HAP-1 (cell line): ENCODE measurements at regions not wholly inside any gene's neighbourhood (a gene's known extent, or its start where the extent isn't known, plus 50 kb on each side); places are given as distances from the start of the nearest gene placed in this dataset.

Experiments used
- DNase-seq, 2 experiments: peaks; one replicate each; pipeline ENCODE4 v3.0.0-alpha.2; 2016 to 2020; ENCODE audit warnings: low spot score in 2 of 2
- H3K27me3 ChIP-seq: fragments of 250-450 bp; sonication (Bioruptor Pico); 2 replicates; pipeline ENCODE4 v1.5.1; 2020; ENCODE audit warnings: low read depth, mild to moderate bottlenecking, moderate library complexity
- H3K36me3 ChIP-seq: fragments of 250-450 bp; sonication (Bioruptor Pico); replicated peaks from 2 replicates; pipeline ENCODE4 v1.5.1; 2020; ENCODE audit warnings: mild to moderate bottlenecking
- H3K4me1 ChIP-seq: fragments of 250-450 bp; sonication (Bioruptor Pico); 2 replicates; pipeline ENCODE4 v1.5.1; 2020; ENCODE audit warnings: mild to moderate bottlenecking
- H3K4me3 ChIP-seq: fragments of 250-450 bp; sonication (Bioruptor Pico); 2 replicates; pipeline ENCODE4 v1.5.1; 2020; ENCODE audit warnings: mild to moderate bottlenecking, moderate library complexity
- H3K9me3 ChIP-seq: fragments of 250-450 bp; sonication (Bioruptor Pico); 2 replicates; pipeline ENCODE4 v1.5.1; 2020; ENCODE audit warnings: mild to moderate bottlenecking, moderate library complexity
- in situ Hi-C: fragments of 300-500 bp; cut with MboI; formaldehyde crosslinking; loops from 3 replicates; pipeline ENCODE4 v1.14.3; 2020; ENCODE audit warnings: low sequenced_read_pairs, inconsistent platforms, mixed read lengths

GRCh38 chr16:74070237-74070636 lies 226.4 kb upstream of the PSMD7 start:
- no peaks in the 10 kb centered on the region for H3K27me3 ChIP-seq
- H3K9me3 ChIP-seq, result no peaks in the 10 kb centered on the region
- no peak for DNase-seq
- in situ Hi-C loops, result no loop called here
- no peak overlapping the region for H3K4me3 ChIP-seq
- peaks cover 9% of the 10 kb centered on the region for H3K4me1 ChIP-seq
- H3K36me3 ChIP-seq, result no peaks in the 10 kb centered on the region

DNA sequence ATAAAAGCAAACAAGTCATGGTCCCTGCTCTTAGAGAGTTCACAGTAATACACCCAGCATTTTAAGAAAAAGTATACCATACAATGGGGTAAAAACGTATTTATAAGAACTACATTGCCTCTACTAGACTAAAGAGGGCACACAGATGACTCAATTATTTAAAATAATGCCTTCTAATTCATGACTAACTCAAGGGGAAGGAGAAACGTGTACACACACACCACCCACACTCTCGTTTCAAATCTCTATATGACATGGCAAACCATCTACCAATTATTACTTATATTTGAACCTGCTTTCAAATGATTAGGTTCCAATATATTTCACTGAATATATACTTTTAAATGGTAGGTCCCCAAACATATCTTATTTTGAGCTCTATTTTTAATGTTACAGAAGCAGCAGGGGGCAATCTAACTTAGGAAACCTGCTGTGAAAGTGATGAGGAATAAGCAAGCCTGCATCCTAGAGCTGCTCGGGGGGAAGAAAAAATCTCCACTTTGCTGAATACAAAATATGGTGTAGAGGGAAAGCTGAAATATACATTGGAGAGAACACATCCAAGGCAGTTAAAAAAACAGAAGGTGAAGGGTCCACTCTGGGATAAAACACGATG lies 232.4 kb upstream of the PSMD7 start:
- no peaks in the 10 kb centered on the region for H3K36me3 ChIP-seq
- peaks cover 4% of the 10 kb centered on the region; the same call in 1 of the 2 replicates for H3K27me3 ChIP-seq
- no peak for DNase-seq
- peaks cover 9% of the 10 kb centered on the region for H3K4me1 ChIP-seq
- H3K9me3 ChIP-seq, result no peaks in the 10 kb centered on the region
- in situ Hi-C loops, result no loop called here
- H3K4me3 ChIP-seq, result no peak overlapping the region

DNA sequence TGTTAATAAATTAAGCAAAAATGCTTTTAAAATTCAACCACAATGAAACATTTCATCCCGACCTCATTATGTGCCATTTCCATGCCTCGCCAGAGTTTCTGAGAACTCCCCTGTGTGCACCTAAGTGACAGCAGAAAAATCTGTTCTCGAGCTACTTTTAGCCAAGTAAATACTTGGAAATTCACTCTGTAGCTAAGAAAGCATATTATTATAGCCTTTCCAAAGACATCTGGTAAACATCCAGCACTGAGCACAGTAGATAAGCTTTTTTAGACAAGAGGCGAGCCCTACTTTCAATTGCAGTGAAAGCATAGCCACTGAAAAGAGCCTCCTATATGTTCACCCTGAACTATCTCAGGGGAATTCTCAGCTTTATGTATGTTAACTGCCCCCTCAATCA lies 242.8 kb upstream of the PSMD7 start:
- H3K4me3 ChIP-seq, result no peak overlapping the region
- no peak for DNase-seq
- H3K27me3 ChIP-seq, result no peaks in the 10 kb centered on the region
- H3K4me1 ChIP-seq, result no peaks in the 10 kb centered on the region
- no peaks in the 10 kb centered on the region for H3K36me3 ChIP-seq
- peaks cover 5% of the 10 kb centered on the region; the same call in 1 of the 2 replicates for H3K9me3 ChIP-seq
- in situ Hi-C loops, result no loop called here

- H3K36me3 ChIP-seq, result no peaks in the 10 kb centered on the region
Observed at GRCh38 chr16:74053312-74053711, 243.3 kb upstream of the PSMD7 start.

DNA sequence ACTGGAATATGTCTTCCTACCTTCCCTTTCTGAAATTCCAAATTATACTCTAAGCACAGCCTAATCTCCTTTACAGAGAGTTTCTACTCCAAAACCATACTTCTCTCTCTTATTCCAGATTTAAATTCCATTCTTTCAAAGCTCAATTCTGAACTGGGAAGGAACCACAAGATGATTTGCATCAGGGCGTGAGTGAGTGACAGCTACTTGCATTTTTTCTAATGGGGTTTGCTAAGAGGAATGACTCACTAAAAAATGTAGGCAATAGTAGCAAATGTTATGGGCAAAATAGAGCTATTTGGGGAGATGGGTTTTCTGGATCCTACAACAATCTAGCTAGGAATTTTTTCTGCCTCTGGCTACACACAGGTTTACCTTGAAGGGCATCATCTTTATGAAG lies 244.6 kb upstream of the PSMD7 start:
- no peaks in the 10 kb centered on the region for H3K27me3 ChIP-seq
- H3K4me3 ChIP-seq, result no peak overlapping the region
- no peaks in the 10 kb centered on the region for H3K4me1 ChIP-seq
- no peaks in the 10 kb centered on the region for H3K36me3 ChIP-seq
- in situ Hi-C loops, result no loop called here
- no peaks in the 10 kb centered on the region for H3K9me3 ChIP-seq
- DNase-seq, result no peak

More at GRCh38 chr16:74053312-74053711, 243.3 kb upstream of the PSMD7 start:
- H3K4me1 ChIP-seq, result no peaks in the 10 kb centered on the region
- no peaks in the 10 kb centered on the region for H3K9me3 ChIP-seq
- no peak overlapping the region for H3K4me3 ChIP-seq
- in situ Hi-C loops, result no loop called here
- no peaks in the 10 kb centered on the region for H3K27me3 ChIP-seq
- DNase-seq, result no peak

- Histone ChIP-seq H3K4me3 (no peak overlapping the region), H3K36me3 (no peaks in the 10 kb centered on the region), H3K27me3 (no peaks in the 10 kb centered on the region), H3K4me1 (no peaks in the 10 kb centered on the region), H3K9me3 (no peaks in the 10 kb centered on the region)
- in situ Hi-C loops, result no loop called here
- no peak for DNase-seq
Observed at GRCh38 chr16:74049027-74049426, 247.6 kb upstream of the PSMD7 start.

- Histone ChIP-seq H3K4me3 (no peak overlapping the region), H3K9me3 (no peaks in the 10 kb centered on the region), H3K27me3 (no peaks in the 10 kb centered on the region), H3K36me3 (no peaks in the 10 kb centered on the region), H3K4me1 (no peaks in the 10 kb centered on the region)
- in situ Hi-C loops, result no loop called here
- no peak for DNase-seq
Observed at GRCh38 chr16:74046524-74046923, 250.1 kb upstream of the PSMD7 start.

GRCh38 chr16:74045513-74045912 lies 251.1 kb upstream of the PSMD7 start:
- Histone ChIP-seq H3K9me3 (no peaks in the 10 kb centered on the region), H3K27me3 (no peaks in the 10 kb centered on the region), H3K4me1 (no peaks in the 10 kb centered on the region), H3K36me3 (no peaks in the 10 kb centered on the region), H3K4me3 (no peak overlapping the region)
- DNase-seq, result no peak
- in situ Hi-C loops, result no loop called here

- peaks cover 50% of the 10 kb centered on the region for H3K4me1 ChIP-seq
- in situ Hi-C loops, result no loop called here
- peak; percentile 50 to 55 for DNase-seq
Observed at GRCh38 chr16:74035816-74036215, 260.8 kb upstream of the PSMD7 start.

DNA sequence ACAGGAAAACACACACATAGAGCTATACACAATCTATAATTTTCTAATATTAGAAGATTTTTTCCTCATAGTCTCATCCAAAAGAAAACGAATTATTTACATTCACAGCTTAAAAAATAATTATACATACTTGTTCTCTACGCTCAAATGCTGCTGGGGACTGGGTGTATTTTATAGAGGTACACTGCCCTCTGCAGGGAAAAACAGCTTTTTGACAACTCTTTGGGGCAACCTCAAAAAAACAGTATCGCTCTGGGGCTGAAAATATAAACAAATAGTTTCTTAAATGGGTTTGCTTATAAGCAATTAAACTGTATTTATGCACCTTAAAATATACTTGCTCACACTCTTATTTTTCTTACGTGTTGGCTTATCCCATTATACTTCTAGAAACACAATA lies 261.8 kb upstream of the PSMD7 start:
- Histone ChIP-seq H3K4me3 (no peak overlapping the region), H3K9me3 (no peaks in the 10 kb centered on the region), H3K27me3 (no peaks in the 10 kb centered on the region), H3K36me3 (no peaks in the 10 kb centered on the region), H3K4me1 (peaks cover 55% of the 10 kb centered on the region)
- in situ Hi-C loops, result no loop called here
- DNase-seq, result peak; percentile 64 to 68

More at GRCh38 chr16:74035816-74036215, 260.8 kb upstream of the PSMD7 start:
- H3K36me3 ChIP-seq, result no peaks in the 10 kb centered on the region
- no peaks in the 10 kb centered on the region for H3K9me3 ChIP-seq
- no peak overlapping the region for H3K4me3 ChIP-seq
- H3K27me3 ChIP-seq, result no peaks in the 10 kb centered on the region

- H3K4me1 ChIP-seq, result peaks cover 62% of the 10 kb centered on the region
- DNase-seq, result no peak
- H3K27me3 ChIP-seq, result no peaks in the 10 kb centered on the region
- no peaks in the 10 kb centered on the region for H3K9me3 ChIP-seq
- no peaks in the 10 kb centered on the region for H3K36me3 ChIP-seq
- no peak overlapping the region for H3K4me3 ChIP-seq
- in situ Hi-C loops, result no loop called here
Observed at GRCh38 chr16:74034200-74034599, 262.4 kb upstream of the PSMD7 start.

GRCh38 chr16:74033441-74033995 lies 263.1 kb upstream of the PSMD7 start:
- Histone ChIP-seq H3K4me3 (no peak overlapping the region), H3K27me3 (no peaks in the 10 kb centered on the region), H3K9me3 (no peaks in the 10 kb centered on the region), H3K36me3 (no peaks in the 10 kb centered on the region), H3K4me1 (peaks cover 69% of the 10 kb centered on the region)
- in situ Hi-C loops, result no loop called here
- DNase-seq, result peak in 1 of 2 experiments; percentile 27

- no peaks in the 10 kb centered on the region for H3K27me3 ChIP-seq
- H3K9me3 ChIP-seq, result no peaks in the 10 kb centered on the region
- H3K4me1 ChIP-seq, result peaks cover 63% of the 10 kb centered on the region
- no peak overlapping the region for H3K4me3 ChIP-seq
- in situ Hi-C loops, result no loop called here
- no peaks in the 10 kb centered on the region for H3K36me3 ChIP-seq
- peak; percentile 58 to 79 for DNase-seq
Observed at GRCh38 chr16:74031551-74031950, 265.1 kb upstream of the PSMD7 start.

- Histone ChIP-seq H3K4me1 (peaks cover 59% of the 10 kb centered on the region), H3K36me3 (no peaks in the 10 kb centered on the region), H3K27me3 (no peaks in the 10 kb centered on the region), H3K4me3 (no peak overlapping the region), H3K9me3 (no peaks in the 10 kb centered on the region)
- in situ Hi-C loops, result no loop called here
- peak; percentile 39 to 44 for DNase-seq
Observed at GRCh38 chr16:74030000-74030706, 266.5 kb upstream of the PSMD7 start.
